Nephron progenitor cell (in vitro differentiated cells): ENCODE measurements at regions not wholly inside any gene's neighbourhood (a gene's known extent, or its start where the extent isn't known, plus 50 kb on each side); places are given as distances from the start of the nearest gene placed in this dataset.

Experiments
- DNase-seq: peaks from one replicate; pipeline ENCODE4 v3.0.0; 2021
- H3K27ac Mint-ChIP-seq: 2 replicates; pipeline ENCODE4 v1.8.0; 2021; ENCODE audit warnings: mild to moderate bottlenecking, moderate library complexity, mixed read lengths
- H3K27me3 Mint-ChIP-seq: 2 replicates; pipeline ENCODE4 v1.8.0; 2021; ENCODE audit warnings: mild to moderate bottlenecking, low read depth, mixed read lengths; ENCODE audit not compliant: poor library complexity
- H3K36me3 Mint-ChIP-seq: 2 replicates; pipeline ENCODE4 v1.8.0; 2021; ENCODE audit warnings: low read depth, mixed read lengths
- H3K4me1 Mint-ChIP-seq: 2 replicates; pipeline ENCODE4 v1.8.0; 2021; ENCODE audit warnings: mixed read lengths
- H3K4me3 Mint-ChIP-seq: 2 replicates; pipeline ENCODE4 v1.8.0; 2021; ENCODE audit warnings: mild to moderate bottlenecking, moderate library complexity, mixed read lengths
- H3K9me3 Mint-ChIP-seq: 2 replicates; pipeline ENCODE4 v1.8.0; 2021; ENCODE audit warnings: mild to moderate bottlenecking, moderate library complexity, mixed read lengths
- CTCF ChIP-seq: fragments of 200-600 bp; sonication (generic); IDR thresholded peaks from 2 replicates; pipeline ENCODE4 v1.5.0; 2021; ENCODE audit warnings: antibody characterized with exemption

GRCh38 chr6:79413562-79414002, 123.6 kb downstream of the LCA5 start:
- no peak overlapping the region for H3K4me3 Mint-ChIP-seq
- no peak for DNase-seq
- no peak for TF ChIP-seq CTCF
- H3K9me3 Mint-ChIP-seq, result no peaks in the 10 kb centered on the region
- H3K4me1 Mint-ChIP-seq, result no peaks in the 10 kb centered on the region
- no peaks in the 10 kb centered on the region for H3K36me3 Mint-ChIP-seq
- H3K27me3 Mint-ChIP-seq, result peaks cover 6% of the 10 kb centered on the region
- H3K27ac Mint-ChIP-seq, result no peak overlapping the region

- no peaks in the 10 kb centered on the region for H3K4me1 Mint-ChIP-seq
- no peak for DNase-seq
- H3K4me3 Mint-ChIP-seq, result no peak overlapping the region
- no peak for TF ChIP-seq CTCF
- H3K27me3 Mint-ChIP-seq, result peaks cover 6% of the 10 kb centered on the region
- H3K36me3 Mint-ChIP-seq, result no peaks in the 10 kb centered on the region
- peaks cover 4% of the 10 kb centered on the region for H3K9me3 Mint-ChIP-seq
- H3K27ac Mint-ChIP-seq, result no peak overlapping the region
Observed at GRCh38 chr6:79410806-79411205, 126.4 kb downstream of the LCA5 start.

GRCh38 chr6:79408256-79408974, 128.8 kb downstream of the LCA5 start:
- no peak for DNase-seq
- H3K4me1 Mint-ChIP-seq, result no peaks in the 10 kb centered on the region
- no peak for TF ChIP-seq CTCF
- H3K27me3 Mint-ChIP-seq, result peaks cover 3% of the 10 kb centered on the region
- H3K36me3 Mint-ChIP-seq, result no peaks in the 10 kb centered on the region
- H3K9me3 Mint-ChIP-seq, result peaks cover 8% of the 10 kb centered on the region
- H3K27ac Mint-ChIP-seq, result no peak overlapping the region
- H3K4me3 Mint-ChIP-seq, result no peak overlapping the region

- no peak overlapping the region for H3K27ac Mint-ChIP-seq
- no peak overlapping the region for H3K4me3 Mint-ChIP-seq
- no peak for TF ChIP-seq CTCF
- H3K27me3 Mint-ChIP-seq, result no peaks in the 10 kb centered on the region
- H3K9me3 Mint-ChIP-seq, result peaks cover 8% of the 10 kb centered on the region
- DNase-seq, result no peak
- H3K36me3 Mint-ChIP-seq, result no peaks in the 10 kb centered on the region
- no peaks in the 10 kb centered on the region for H3K4me1 Mint-ChIP-seq
Observed at GRCh38 chr6:79404677-79405076, 132.6 kb downstream of the LCA5 start.

DNA sequence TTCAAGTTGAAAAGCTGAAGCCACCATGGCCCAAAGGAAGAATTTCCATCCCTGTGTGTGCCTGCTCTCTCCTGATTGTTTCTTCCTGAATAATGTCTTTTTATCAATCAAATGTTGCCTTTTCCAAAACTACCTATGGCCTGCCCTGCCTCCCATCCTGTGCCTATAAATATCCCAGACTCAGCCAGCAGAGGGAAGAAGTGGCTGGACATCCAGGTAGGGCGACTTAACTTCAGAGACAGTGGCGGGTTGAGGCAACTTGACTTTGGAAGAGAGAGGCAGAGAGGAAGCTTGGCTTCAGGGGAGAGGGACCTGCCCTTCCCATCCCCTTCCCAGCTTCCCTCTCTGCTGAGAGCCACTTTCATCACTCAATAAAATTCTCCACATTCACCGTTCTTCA, 133.0 kb downstream of the LCA5 start:
- no peak for TF ChIP-seq CTCF
- no peak for DNase-seq
- peaks cover 8% of the 10 kb centered on the region for H3K9me3 Mint-ChIP-seq
- H3K27me3 Mint-ChIP-seq, result no peaks in the 10 kb centered on the region
- H3K36me3 Mint-ChIP-seq, result no peaks in the 10 kb centered on the region
- no peak overlapping the region for H3K4me3 Mint-ChIP-seq
- H3K4me1 Mint-ChIP-seq, result no peaks in the 10 kb centered on the region
- H3K27ac Mint-ChIP-seq, result no peak overlapping the region

- no peaks in the 10 kb centered on the region for H3K36me3 Mint-ChIP-seq
- H3K4me1 Mint-ChIP-seq, result no peaks in the 10 kb centered on the region
- no peaks in the 10 kb centered on the region for H3K27me3 Mint-ChIP-seq
- no peak overlapping the region for H3K4me3 Mint-ChIP-seq
- peaks cover 8% of the 10 kb centered on the region for H3K9me3 Mint-ChIP-seq
- no peak for TF ChIP-seq CTCF
- no peak overlapping the region for H3K27ac Mint-ChIP-seq
- no peak for DNase-seq
Observed at GRCh38 chr6:79403563-79403962, 133.7 kb downstream of the LCA5 start.
